GM10248 (cell line): ENCODE measurements at regions not wholly inside any gene's neighbourhood (a gene's known extent, or its start where the extent isn't known, plus 50 kb on each side); places are given as distances from the start of the nearest gene placed in this dataset.

Experiments
- CTCF ChIA-PET: fragments of 300-600 bp; sonication (Branson Sonifier 250); formaldehyde crosslinking; extraction: SDS; loops from one replicate; lab custom pipeline; 2021; ENCODE audit warnings: antibody characterized with exemption; lab: Yijun Ruan, JAX
- POLR2A ChIA-PET: fragments of 350-650 bp; sonication (Branson Sonifier 250); formaldehyde crosslinking; extraction: SDS; loops from one replicate; lab custom pipeline; 2020; ENCODE audit warnings: antibody characterized with exemption; lab: Yijun Ruan, JAX
- DNase-seq: peaks from one replicate; pipeline ENCODE4 v3.0.0; 2012; ENCODE audit errors: extremely low spot score
- TF ChIP-seq, protein P1 (sequence below): IDR thresholded peaks from 2 replicates; pipeline ENCODE4 v1.5.1; 2012; ENCODE audit warnings: mild to moderate bottlenecking, low read depth; ENCODE audit errors: extremely low read depth, missing control alignments, control extremely low read depth

DNA sequence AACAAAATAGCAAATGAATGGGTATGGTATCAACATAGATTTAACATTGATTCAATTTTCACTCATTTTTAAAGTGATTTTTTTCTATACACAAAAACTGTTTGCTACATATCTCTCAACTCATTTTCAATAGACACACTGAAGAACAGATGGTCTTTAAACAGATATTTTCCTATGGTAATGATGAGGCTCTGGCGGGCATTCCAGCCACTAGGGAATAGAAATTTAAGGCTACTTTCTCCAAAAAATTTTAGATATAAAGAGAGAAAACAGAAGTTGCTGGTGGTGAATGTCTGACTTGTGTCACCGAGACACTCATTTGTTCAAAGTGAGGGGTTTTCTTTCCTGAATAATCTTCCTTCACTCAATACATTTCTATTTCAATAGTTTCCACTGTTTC lies 693.0 kb downstream of the ETS1 start:
- DNase-seq: no peak
- POLR2A ChIA-PET: no interaction called here
- TF ChIP-seq, protein P1, sequence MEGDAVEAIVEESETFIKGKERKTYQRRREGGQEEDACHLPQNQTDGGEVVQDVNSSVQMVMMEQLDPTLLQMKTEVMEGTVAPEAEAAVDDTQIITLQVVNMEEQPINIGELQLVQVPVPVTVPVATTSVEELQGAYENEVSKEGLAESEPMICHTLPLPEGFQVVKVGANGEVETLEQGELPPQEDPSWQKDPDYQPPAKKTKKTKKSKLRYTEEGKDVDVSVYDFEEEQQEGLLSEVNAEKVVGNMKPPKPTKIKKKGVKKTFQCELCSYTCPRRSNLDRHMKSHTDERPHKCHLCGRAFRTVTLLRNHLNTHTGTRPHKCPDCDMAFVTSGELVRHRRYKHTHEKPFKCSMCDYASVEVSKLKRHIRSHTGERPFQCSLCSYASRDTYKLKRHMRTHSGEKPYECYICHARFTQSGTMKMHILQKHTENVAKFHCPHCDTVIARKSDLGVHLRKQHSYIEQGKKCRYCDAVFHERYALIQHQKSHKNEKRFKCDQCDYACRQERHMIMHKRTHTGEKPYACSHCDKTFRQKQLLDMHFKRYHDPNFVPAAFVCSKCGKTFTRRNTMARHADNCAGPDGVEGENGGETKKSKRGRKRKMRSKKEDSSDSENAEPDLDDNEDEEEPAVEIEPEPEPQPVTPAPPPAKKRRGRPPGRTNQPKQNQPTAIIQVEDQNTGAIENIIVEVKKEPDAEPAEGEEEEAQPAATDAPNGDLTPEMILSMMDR: no peak
- CTCF ChIA-PET: no interaction called here

DNA sequence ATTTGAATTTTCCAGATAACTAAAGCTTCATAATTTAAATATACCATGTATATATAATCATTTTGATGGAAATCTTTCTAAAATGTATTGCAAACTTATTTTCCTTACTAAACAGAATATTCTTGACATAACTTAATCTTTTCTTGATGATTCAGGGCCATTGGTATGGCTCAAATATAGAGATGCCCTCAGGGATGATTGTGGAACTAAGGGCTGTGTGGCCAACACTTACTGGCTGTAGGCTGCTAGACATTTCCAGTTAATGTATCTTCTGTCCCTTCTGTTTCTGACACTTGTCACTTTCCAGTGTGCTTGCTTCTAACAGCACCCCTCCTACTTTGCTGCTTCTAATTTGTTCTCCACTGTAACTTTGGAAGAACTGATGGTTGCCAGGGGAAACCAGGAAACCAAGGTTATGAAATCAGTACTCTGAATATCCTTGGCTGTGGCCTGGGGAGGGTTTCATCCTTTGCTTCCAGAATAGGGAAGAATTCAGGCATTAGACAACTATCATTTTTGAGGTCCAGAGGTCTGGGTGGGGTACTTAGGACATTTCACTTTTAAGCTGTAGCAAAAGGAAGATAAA lies 697.2 kb downstream of the ETS1 start:
- DNase-seq: no peak
- POLR2A ChIA-PET: no interaction called here
- TF ChIP-seq, protein P1: no peak
- CTCF ChIA-PET: no interaction called here

DNA sequence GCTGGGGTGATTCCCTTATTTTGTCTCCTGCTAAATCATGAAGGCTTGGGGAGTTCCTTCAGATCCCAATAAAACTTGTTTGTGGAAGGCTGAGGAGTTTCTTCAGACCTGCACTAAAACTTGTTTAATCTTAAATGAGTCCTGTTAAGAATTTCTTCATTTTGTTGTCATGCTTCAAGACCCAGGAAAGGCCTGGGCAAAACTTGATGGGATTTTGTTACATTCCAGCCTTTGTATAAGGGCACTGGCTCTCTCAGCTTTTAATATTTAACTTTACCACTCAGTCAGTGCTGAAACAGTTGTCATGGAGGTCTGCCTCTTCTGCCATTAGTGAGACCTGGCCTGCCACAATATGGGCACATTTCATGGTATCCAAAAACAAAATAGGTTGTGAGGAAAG lies 699.0 kb downstream of the ETS1 start:
- TF ChIP-seq, protein P1: no peak
- POLR2A ChIA-PET: no interaction called here
- CTCF ChIA-PET: no interaction called here
- no peak for DNase-seq

DNA sequence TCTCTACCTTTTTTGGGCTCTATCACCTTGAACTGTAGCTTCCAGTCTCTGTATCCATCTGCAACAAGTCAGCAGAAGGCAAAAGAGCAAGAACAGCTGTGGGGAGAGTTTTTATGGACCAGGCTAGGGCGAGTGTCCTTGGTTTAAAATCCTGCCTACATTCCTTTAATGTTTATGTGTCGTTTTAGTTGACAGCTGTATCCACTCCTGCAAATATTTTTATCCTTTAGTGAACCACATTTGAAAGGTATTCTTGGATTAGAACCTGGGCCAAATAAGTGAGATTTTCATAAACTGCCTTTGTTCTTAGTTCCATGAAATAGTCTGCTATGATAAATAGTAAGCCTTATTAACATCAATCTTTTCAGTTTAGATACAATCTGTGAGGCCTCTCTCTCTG lies 712.2 kb downstream of the ETS1 start:
- POLR2A ChIA-PET: no interaction called here
- TF ChIP-seq, protein P1: no peak
- CTCF ChIA-PET: interaction anchor here (0.5 kb wide), 1 partner anchor 34 kb away, joined by 3 read pairs; no protein-coding TSS in a partner anchor
- no peak for DNase-seq

DNA sequence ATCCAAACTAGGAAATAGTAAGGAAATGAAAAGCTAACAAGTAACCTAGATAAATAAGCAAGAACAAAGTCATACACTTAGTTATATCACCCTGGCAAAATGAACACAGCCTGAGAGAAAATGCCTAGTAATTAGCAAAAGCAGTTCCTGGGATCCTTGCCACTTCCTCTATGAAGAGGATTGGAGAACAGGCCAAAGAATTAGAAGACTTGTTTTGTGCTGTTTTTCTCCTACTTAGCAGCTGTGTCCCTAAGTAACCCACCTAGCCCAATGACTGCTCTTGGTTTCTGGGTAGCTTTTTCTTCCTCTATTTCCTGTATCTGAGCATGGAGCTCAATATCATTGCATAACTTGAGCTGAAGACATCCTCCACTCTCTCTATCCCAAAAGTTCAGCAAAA lies 713.9 kb downstream of the ETS1 start:
- CTCF ChIA-PET: interaction anchor here (0.9 kb wide), 1 partner anchor 30 kb away, joined by 3 read pairs; no protein-coding TSS in a partner anchor
- TF ChIP-seq, protein P1: no peak
- POLR2A ChIA-PET: no interaction called here

DNA sequence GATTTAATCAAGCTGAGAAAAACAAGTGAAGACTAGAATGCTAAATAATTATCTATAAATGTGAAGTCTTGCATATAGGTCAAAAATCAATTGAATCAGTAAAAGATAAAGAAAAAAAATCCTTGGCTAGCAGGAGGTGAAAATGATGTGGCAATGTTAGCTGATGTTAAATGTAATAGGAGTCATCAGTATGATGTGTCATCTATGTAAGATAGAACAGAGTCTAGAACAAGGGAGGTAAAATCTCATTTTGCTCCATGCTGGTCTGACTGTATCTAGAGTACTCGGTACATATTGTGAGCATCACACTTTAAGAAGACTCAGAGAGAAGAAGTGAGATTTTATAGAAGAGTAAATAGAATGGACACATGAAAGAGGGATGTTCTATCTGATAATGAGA lies 721.2 kb downstream of the ETS1 start:
- DNase-seq: no peak
- POLR2A ChIA-PET: no interaction called here
- CTCF ChIA-PET: interaction anchor here (1.8 kb wide), 1 partner anchor 23 kb away, joined by 5 read pairs; no protein-coding TSS in a partner anchor
- TF ChIP-seq, protein P1: no peak

More for the DNA sequence above, 713.9 kb downstream of the ETS1 start:
- no peak for DNase-seq
